ENCODE measurements at regions not wholly inside any gene's neighbourhood (a gene's known extent, or its start where the extent isn't known, plus 50 kb on each side); places are given as distances from the start of the nearest gene placed in this dataset.
"Not testable (repeated sequence)": the region's sequence is repeated elsewhere in the genome, so short reads cannot be mapped to it uniquely, and the experiment has no call there.

- no peak for DNase-seq
These were observed 68.9 kb downstream of the CYP26B1 start for GRCh38 chr2:72078773-72079172.

- no peak for DNase-seq
These were observed 69.9 kb downstream of the CYP26B1 start for GRCh38 chr2:72077702-72078169.

- not testable (repeated sequence) for DNase-seq
These were observed 74.3 kb downstream of the CYP26B1 start for GRCh38 chr2:72073373-72073772.

- not testable (repeated sequence) for DNase-seq
These were observed 83.5 kb downstream of the CYP26B1 start for GRCh38 chr2:72064197-72064596.

- no peak for DNase-seq
These were observed 85.3 kb downstream of the CYP26B1 start for GRCh38 chr2:72062336-72062735.

- DNase-seq, result no peak
These were observed 90.4 kb downstream of the CYP26B1 start for GRCh38 chr2:72057308-72057707.

GRCh38 chr2:72051971-72052505 is 95.6 kb downstream of the CYP26B1 start:
- DNase-seq, result no peak

- DNase-seq, result no peak
These were observed 96.5 kb downstream of the CYP26B1 start for GRCh38 chr2:72051204-72051603.

- DNase-seq, result no peak
These were observed 96.9 kb downstream of the CYP26B1 start for GRCh38 chr2:72050734-72051133.

GRCh38 chr2:72048881-72049477 is 98.7 kb downstream of the CYP26B1 start:
- no peak for DNase-seq

GRCh38 chr2:72043985-72044384 is 103.7 kb downstream of the CYP26B1 start:
- DNase-seq, result no peak

GRCh38 chr2:72041638-72042111 is 106.0 kb downstream of the CYP26B1 start:
- no peak for DNase-seq

- no peak for DNase-seq
These were observed 106.8 kb downstream of the CYP26B1 start for GRCh38 chr2:72040629-72041571.

GRCh38 chr2:72038524-72038923 is 109.1 kb downstream of the CYP26B1 start:
- DNase-seq, result no peak

GRCh38 chr2:72037261-72037666 is 110.4 kb downstream of the CYP26B1 start:
- DNase-seq, result no peak

- DNase-seq, result no peak
These were observed 111.1 kb downstream of the CYP26B1 start for GRCh38 chr2:72036595-72036994.

- DNase-seq, result no peak
These were observed 111.5 kb downstream of the CYP26B1 start for GRCh38 chr2:72036173-72036545.

- DNase-seq, result no peak
These were observed 112.0 kb downstream of the CYP26B1 start for GRCh38 chr2:72035518-72036172.

GRCh38 chr2:72034353-72035095 is 113.1 kb downstream of the CYP26B1 start:
- no peak for DNase-seq

- no peak for DNase-seq
These were observed 114.0 kb downstream of the CYP26B1 start for GRCh38 chr2:72033636-72034035.

GRCh38 chr2:72032481-72033041 is 115.1 kb downstream of the CYP26B1 start:
- no peak for DNase-seq

Measured in SIG-M5 (cell line).